ENCODE measurements at regions not wholly inside any gene's neighbourhood (a gene's known extent, or its start where the extent isn't known, plus 50 kb on each side); places are given as distances from the start of the nearest gene placed in this dataset.

GRCh38 chr17:51533821-51534220 lies 273.5 kb downstream of the UTP18 start:
- DNase-seq (ENCODE audit: low spot score) (no peak), ATAC-seq (ENCODE audit: low read depth) (no peak)
- Histone ChIP-seq H3K4me1 (ENCODE audit: insufficient read depth, poor library complexity, severe bottlenecking) (no peaks in the 10 kb centered on the region), H3K36me3 (ENCODE audit: low read depth) (no peaks in the 10 kb centered on the region), H3K27ac (ENCODE audit: poor library complexity, severe bottlenecking) (no peak overlapping the region), H3K4me3 (ENCODE audit: severe bottlenecking) (no peak overlapping the region), H3K27me3 (ENCODE audit: insufficient read depth, poor library complexity, severe bottlenecking) (peaks cover 4% of the 10 kb centered on the region), H3K9me3 (ENCODE audit: severe bottlenecking) (no peaks in the 10 kb centered on the region)
- no peak for TF ChIP-seq CTCF (IDR thresholded peaks at IDR 0.05; ENCODE audit: poor library complexity, severe bottlenecking)

DNA sequence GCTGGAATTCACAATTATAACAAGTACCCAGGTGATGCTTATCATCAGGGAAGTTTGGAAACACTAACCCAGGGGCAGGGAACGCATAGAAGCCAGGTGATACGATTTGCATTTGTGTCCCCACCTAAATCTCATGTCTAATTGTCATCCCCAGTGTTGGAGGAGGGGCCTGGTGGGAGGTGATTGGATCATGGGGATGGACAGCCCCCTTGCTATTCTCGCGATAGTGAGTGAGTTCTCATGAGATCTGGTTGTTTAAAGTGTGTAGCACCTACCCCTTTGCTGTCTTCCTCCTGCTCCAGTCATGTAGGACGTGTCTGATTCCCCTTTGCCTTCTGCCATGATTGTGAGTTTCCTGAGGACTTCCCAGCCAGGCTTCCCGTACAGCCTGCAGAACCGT lies 276.3 kb downstream of the UTP18 start:
- no peak for ATAC-seq (ENCODE audit: low read depth)

GRCh38 chr17:51537996-51538550 lies 277.7 kb downstream of the UTP18 start:
- Histone ChIP-seq H3K4me1 (ENCODE audit: insufficient read depth, poor library complexity, severe bottlenecking) (no peaks in the 10 kb centered on the region), H3K36me3 (ENCODE audit: low read depth) (no peaks in the 10 kb centered on the region), H3K27me3 (ENCODE audit: insufficient read depth, poor library complexity, severe bottlenecking) (no peaks in the 10 kb centered on the region), H3K27ac (ENCODE audit: poor library complexity, severe bottlenecking) (no peak overlapping the region), H3K9me3 (ENCODE audit: severe bottlenecking) (no peaks in the 10 kb centered on the region), H3K4me3 (ENCODE audit: severe bottlenecking) (no peak overlapping the region)
- ATAC-seq (ENCODE audit: low read depth) (no peak), DNase-seq (ENCODE audit: low spot score) (no peak)
- TF ChIP-seq CTCF (IDR thresholded peaks at IDR 0.05; ENCODE audit: poor library complexity, severe bottlenecking) = no peak

More for the DNA sequence above, 276.3 kb downstream of the UTP18 start:
- Histone ChIP-seq H3K27ac (ENCODE audit: poor library complexity, severe bottlenecking) (no peak overlapping the region), H3K4me3 (ENCODE audit: severe bottlenecking) (no peak overlapping the region), H3K9me3 (ENCODE audit: severe bottlenecking) (no peaks in the 10 kb centered on the region), H3K36me3 (ENCODE audit: low read depth) (no peaks in the 10 kb centered on the region), H3K27me3 (ENCODE audit: insufficient read depth, poor library complexity, severe bottlenecking) (no peaks in the 10 kb centered on the region), H3K4me1 (ENCODE audit: insufficient read depth, poor library complexity, severe bottlenecking) (no peaks in the 10 kb centered on the region)
- DNase-seq (ENCODE audit: low spot score) = no peak
- no peak for TF ChIP-seq CTCF (IDR thresholded peaks at IDR 0.05; ENCODE audit: poor library complexity, severe bottlenecking)

- Histone ChIP-seq H3K4me1 (ENCODE audit: insufficient read depth, poor library complexity, severe bottlenecking) (no peaks in the 10 kb centered on the region), H3K36me3 (ENCODE audit: low read depth) (no peaks in the 10 kb centered on the region), H3K9me3 (ENCODE audit: severe bottlenecking) (no peaks in the 10 kb centered on the region), H3K27ac (ENCODE audit: poor library complexity, severe bottlenecking) (no peak overlapping the region), H3K4me3 (ENCODE audit: severe bottlenecking) (no peak overlapping the region), H3K27me3 (ENCODE audit: insufficient read depth, poor library complexity, severe bottlenecking) (no peaks in the 10 kb centered on the region)
- no peak for DNase-seq (ENCODE audit: low spot score)
- TF ChIP-seq CTCF (IDR thresholded peaks at IDR 0.05; ENCODE audit: poor library complexity, severe bottlenecking) = peak; percentile 20
- no peak for ATAC-seq (ENCODE audit: low read depth)
Observed at GRCh38 chr17:51540151-51540550, 279.8 kb downstream of the UTP18 start.

DNA sequence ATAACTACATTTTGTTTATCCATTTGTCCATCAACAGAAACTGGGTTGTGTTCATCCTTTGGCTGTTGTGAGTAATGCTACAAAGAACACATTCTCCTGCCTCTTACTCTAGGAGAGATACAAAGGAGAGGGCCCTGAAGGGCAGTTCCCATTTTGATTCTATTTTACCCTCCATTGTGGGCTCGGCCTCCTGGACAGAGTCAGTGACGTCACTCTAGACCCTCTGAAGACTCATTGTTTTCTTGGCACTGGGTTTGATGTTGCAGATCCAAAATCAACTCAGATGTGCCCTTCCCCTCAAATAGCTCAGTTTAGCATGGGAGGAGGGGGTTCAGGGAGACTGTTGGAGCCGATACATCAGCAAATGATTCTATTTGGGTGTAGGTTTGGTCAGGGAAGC lies 280.9 kb downstream of the UTP18 start:
- no peaks in the 10 kb centered on the region for H3K9me3 ChIP-seq (ENCODE audit: severe bottlenecking)
- TF ChIP-seq CTCF (IDR thresholded peaks at IDR 0.05; ENCODE audit: poor library complexity, severe bottlenecking) = no peak
- ATAC-seq (ENCODE audit: low read depth) (no peak), DNase-seq (ENCODE audit: low spot score) (no peak)
- H3K27ac ChIP-seq (ENCODE audit: poor library complexity, severe bottlenecking) = no peak overlapping the region
- H3K4me3 ChIP-seq (ENCODE audit: severe bottlenecking) = no peak overlapping the region
- H3K4me1 ChIP-seq (ENCODE audit: insufficient read depth, poor library complexity, severe bottlenecking) = no peaks in the 10 kb centered on the region
- H3K27me3 ChIP-seq (ENCODE audit: insufficient read depth, poor library complexity, severe bottlenecking) = no peaks in the 10 kb centered on the region
- no peaks in the 10 kb centered on the region for H3K36me3 ChIP-seq (ENCODE audit: low read depth)

Data from RWPE2 (cell line).